ENCODE measurements at regions not wholly inside any gene's neighbourhood (a gene's known extent, or its start where the extent isn't known, plus 50 kb on each side); places are given as distances from the start of the nearest gene placed in this dataset.

- no peaks in the 10 kb centered on the region for H3K4me1 Mint-ChIP-seq (ENCODE audit: low read depth)
- H3K9me3 Mint-ChIP-seq: peaks cover 11% of the 10 kb centered on the region
- H3K27ac Mint-ChIP-seq: no peak overlapping the region
- DNase-seq: no peak
- H3K36me3 Mint-ChIP-seq (ENCODE audit: low read depth): no peaks in the 10 kb centered on the region
- TF ChIP-seq CTCF (IDR thresholded peaks at IDR 0.05): no peak
- peaks cover 3% of the 10 kb centered on the region for H3K27me3 Mint-ChIP-seq (ENCODE audit: insufficient read depth)
- no peak overlapping the region for H3K4me3 Mint-ChIP-seq
These were observed 229.6 kb downstream of the LY86 start for GRCh38 chr6:6818078-6818639.

- no peaks in the 10 kb centered on the region for H3K4me1 Mint-ChIP-seq (ENCODE audit: low read depth)
- DNase-seq: no peak
- H3K4me3 Mint-ChIP-seq: no peak overlapping the region
- H3K9me3 Mint-ChIP-seq: peaks cover 22% of the 10 kb centered on the region
- peaks cover 3% of the 10 kb centered on the region for H3K27me3 Mint-ChIP-seq (ENCODE audit: insufficient read depth)
- no peak overlapping the region for H3K27ac Mint-ChIP-seq
- no peak for TF ChIP-seq CTCF (IDR thresholded peaks at IDR 0.05)
- H3K36me3 Mint-ChIP-seq (ENCODE audit: low read depth): no peaks in the 10 kb centered on the region
These were observed 232.2 kb downstream of the LY86 start for GRCh38 chr6:6820641-6821238.

GRCh38 chr6:6821639-6822261 lies 233.2 kb downstream of the LY86 start:
- no peak for DNase-seq
- H3K36me3 Mint-ChIP-seq (ENCODE audit: low read depth): no peaks in the 10 kb centered on the region
- H3K27me3 Mint-ChIP-seq (ENCODE audit: insufficient read depth): peaks cover 3% of the 10 kb centered on the region
- H3K27ac Mint-ChIP-seq: no peak overlapping the region
- peaks cover 23% of the 10 kb centered on the region for H3K9me3 Mint-ChIP-seq
- no peaks in the 10 kb centered on the region for H3K4me1 Mint-ChIP-seq (ENCODE audit: low read depth)
- no peak overlapping the region for H3K4me3 Mint-ChIP-seq
- no peak for TF ChIP-seq CTCF (IDR thresholded peaks at IDR 0.05)

GRCh38 chr6:6823030-6823429 lies 234.5 kb downstream of the LY86 start:
- no peak for DNase-seq
- peaks cover 3% of the 10 kb centered on the region for H3K27me3 Mint-ChIP-seq (ENCODE audit: insufficient read depth)
- peaks cover 24% of the 10 kb centered on the region for H3K9me3 Mint-ChIP-seq
- H3K4me3 Mint-ChIP-seq: no peak overlapping the region
- no peak overlapping the region for H3K27ac Mint-ChIP-seq
- no peak for TF ChIP-seq CTCF (IDR thresholded peaks at IDR 0.05)
- H3K36me3 Mint-ChIP-seq (ENCODE audit: low read depth): no peaks in the 10 kb centered on the region
- H3K4me1 Mint-ChIP-seq (ENCODE audit: low read depth): no peaks in the 10 kb centered on the region

- Mint-ChIP-seq H3K27me3 (ENCODE audit: insufficient read depth) (peaks cover 3% of the 10 kb centered on the region), H3K27ac (no peak overlapping the region), H3K4me3 (no peak overlapping the region), H3K36me3 (ENCODE audit: low read depth) (no peaks in the 10 kb centered on the region), H3K4me1 (ENCODE audit: low read depth) (no peaks in the 10 kb centered on the region), H3K9me3 (peaks cover 24% of the 10 kb centered on the region)
- DNase-seq: no peak
- TF ChIP-seq CTCF (IDR thresholded peaks at IDR 0.05): no peak
These were observed 235.2 kb downstream of the LY86 start for GRCh38 chr6:6823568-6824224.

Measured in HFFc6 (cell line).